ENCODE measurements at regions not wholly inside any gene's neighbourhood (a gene's known extent, or its start where the extent isn't known, plus 50 kb on each side); places are given as distances from the start of the nearest gene placed in this dataset.

DNA sequence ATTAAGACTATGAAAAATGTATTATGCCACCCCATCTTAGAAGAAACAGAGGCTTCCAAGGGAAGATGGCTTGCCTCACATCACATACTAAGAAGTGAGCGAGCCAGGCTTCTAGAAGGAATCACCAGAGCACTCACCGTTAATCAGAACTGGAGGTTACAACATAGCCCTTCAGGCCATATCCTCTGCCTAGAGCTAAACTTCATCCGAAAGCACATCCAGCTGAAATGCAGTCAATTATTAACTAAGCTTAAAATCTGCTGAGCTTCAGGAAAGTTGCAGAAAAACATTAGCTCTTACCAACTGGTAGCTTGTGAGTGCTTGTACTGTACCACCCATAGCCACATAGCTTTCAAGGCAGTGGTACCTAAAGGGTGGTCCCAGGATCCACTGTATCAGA is 483.2 kb downstream of the TBL1XR1 start:
- DNase-seq (ENCODE audit: low spot score), result no peak

- DNase-seq (ENCODE audit: low spot score), result no peak
Measured at GRCh38 chr3:176712191-176712590, 485.1 kb downstream of the TBL1XR1 start.

- DNase-seq (ENCODE audit: low spot score), result no peak
Measured at GRCh38 chr3:176699288-176699687, 498.0 kb downstream of the TBL1XR1 start.

DNA sequence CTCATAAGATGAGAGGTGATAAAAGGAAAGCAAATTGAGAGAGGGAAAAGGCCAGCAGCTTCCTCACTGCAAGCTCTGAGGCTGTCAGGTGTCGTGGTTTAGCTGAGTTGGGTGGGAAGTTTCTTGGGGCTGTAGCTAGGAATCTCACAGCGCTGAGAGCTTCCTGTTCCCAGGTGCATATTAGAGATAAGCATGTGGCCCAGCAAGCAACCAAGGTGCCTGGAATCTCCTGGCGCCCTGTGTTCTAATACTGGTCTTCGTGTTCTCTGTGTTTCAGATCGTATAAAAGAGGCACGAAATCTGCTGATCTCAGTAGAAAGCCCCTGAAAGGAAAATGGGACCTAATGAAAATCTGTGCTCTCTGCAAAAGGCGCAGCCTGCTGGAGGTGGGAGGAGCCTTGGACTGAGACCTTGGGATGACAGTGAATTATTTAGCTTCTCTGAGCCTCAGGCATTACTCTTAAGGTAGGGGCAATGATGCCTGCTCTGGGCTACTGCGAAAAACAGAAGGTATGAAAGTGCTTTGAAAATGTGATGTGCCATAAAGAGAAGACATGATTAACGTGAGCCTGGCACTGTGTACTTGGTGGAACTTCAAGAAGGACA is 499.9 kb downstream of the TBL1XR1 start:
- DNase-seq (ENCODE audit: low spot score), result no peak

- no peak for DNase-seq (ENCODE audit: low spot score)
Measured at GRCh38 chr3:176696816-176697215, 500.5 kb downstream of the TBL1XR1 start.

GRCh38 chr3:176692966-176693785 is 504.1 kb downstream of the TBL1XR1 start:
- no peak for DNase-seq (ENCODE audit: low spot score)

GRCh38 chr3:176692199-176692965 is 504.9 kb downstream of the TBL1XR1 start:
- no peak for DNase-seq (ENCODE audit: low spot score)

- DNase-seq (ENCODE audit: low spot score), result no peak
Measured at GRCh38 chr3:176690083-176690869, 507.0 kb downstream of the TBL1XR1 start.

DNA sequence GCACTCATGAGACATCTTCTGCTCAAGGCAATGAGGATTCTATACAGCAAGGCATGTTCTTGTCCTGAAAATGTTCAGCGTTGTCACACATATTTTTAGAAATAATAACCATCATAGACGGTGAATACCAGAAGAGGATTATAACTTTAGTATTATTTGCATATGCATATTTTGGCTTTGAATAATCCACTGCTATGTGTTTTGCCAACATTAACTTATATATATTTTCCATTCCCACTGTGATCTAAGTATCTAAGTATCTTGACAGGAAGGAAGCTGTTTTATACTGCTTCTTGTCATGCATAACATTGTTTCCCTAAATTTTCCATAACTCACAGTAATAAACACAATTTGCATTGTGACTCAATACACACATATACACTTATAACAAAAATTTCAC is 509.5 kb downstream of the TBL1XR1 start:
- DNase-seq (ENCODE audit: low spot score), result no peak

- no peak for DNase-seq (ENCODE audit: low spot score)
Measured at GRCh38 chr3:176683382-176683781, 513.9 kb downstream of the TBL1XR1 start.

GRCh38 chr3:176663837-176664831 is 533.1 kb downstream of the TBL1XR1 start:
- peak; percentile 51 for DNase-seq (ENCODE audit: low spot score)

- peak; percentile 14 for DNase-seq (ENCODE audit: low spot score)
Measured at GRCh38 chr3:176663387-176663786, 533.9 kb downstream of the TBL1XR1 start.

DNA sequence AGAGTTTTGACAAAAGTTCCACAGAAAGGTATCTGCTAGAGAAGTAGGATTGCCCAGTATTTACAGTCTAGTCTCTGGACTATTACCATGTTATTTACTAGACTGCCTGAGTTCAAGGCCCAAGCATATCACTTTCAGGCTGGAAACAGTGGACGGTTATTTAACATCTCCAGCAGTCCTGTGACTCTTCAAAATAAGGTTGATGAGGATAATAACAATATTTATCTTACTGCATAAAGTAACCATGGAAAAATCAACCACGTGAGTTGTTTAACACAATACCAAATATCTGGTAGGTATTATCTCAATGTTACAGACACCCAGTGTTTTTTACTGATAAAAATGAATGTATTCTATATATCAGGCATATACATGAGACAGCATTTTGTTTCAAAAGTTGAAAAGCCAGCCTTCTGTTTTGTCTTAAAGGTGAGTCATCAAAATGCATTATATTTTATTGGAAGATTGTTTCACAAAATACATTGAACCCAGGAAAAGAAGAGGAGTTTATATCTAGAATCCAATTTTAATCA is 535.8 kb downstream of the TBL1XR1 start:
- DNase-seq (ENCODE audit: low spot score), result no peak

DNA sequence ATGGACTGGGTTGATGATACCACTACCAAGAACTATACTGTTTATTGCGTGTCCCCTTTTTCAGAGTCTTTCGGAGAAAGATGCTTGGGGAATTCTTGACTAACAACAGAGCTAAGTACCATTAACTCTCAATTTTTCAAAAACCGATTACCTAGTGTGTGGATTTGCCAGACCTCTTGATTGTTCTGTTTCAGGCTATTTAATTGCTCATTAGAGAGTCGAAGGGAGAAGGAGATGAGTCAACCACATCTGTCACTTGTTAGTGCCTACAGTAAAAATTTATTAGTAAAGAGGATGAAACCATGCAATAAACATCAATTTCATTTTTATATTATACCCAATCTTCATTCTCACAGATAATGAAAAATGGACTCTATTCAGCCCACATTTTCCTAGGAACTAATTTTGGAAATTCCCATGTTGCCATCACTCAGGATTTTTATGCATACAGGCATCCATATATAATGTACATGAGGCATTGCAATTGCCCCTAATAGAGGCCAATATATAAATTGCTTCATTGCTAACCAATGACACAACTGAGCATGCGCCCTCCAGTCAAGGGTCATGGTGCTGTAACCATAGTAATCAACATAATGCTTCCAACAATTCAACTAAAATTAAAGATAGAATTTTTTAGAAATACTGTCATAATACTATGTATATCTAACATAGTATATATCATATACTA is 541.7 kb downstream of the TBL1XR1 start:
- DNase-seq (ENCODE audit: low spot score), result no peak

DNA sequence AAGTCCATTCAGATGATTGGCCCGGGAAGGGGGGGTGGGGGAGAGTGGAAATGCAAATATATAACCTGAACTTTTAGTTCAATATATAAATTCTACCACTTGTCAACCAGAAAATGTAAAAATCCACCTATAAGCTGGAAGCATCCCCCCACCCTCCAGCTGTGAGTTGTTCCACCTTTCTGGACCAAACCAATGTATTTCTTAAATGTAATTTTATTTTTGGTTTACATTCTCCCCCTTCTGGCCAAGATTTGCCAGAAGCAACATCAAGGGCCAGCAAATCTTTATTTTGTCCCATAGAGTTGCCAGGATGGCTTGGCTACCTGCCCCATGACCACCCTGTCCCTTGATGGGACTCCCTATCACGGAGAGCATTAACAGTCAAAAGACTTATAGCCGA is 545.7 kb downstream of the TBL1XR1 start:
- no peak for DNase-seq (ENCODE audit: low spot score)

DNA sequence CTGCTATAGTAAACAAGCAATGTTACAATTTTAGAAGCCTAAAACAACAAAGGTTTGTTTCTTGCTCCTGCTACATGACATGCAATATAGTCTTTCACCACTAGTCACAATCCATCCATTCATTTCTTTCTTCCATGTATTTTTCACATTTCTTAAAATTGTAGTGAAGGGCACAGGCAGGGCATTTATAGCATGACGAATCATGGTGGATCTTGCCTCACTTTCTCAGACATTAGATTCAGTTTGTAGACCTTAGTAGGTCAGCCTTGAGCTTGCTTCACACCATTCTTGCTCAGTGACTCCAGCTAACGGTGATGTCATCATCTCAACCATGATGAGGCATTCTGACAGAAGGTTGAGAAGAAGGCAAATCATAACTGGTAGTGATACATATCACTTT is 546.8 kb downstream of the TBL1XR1 start:
- peak; percentile 27 for DNase-seq (ENCODE audit: low spot score)

- no peak for DNase-seq (ENCODE audit: low spot score)
Measured at GRCh38 chr3:176647987-176648386, 549.3 kb downstream of the TBL1XR1 start.

DNA sequence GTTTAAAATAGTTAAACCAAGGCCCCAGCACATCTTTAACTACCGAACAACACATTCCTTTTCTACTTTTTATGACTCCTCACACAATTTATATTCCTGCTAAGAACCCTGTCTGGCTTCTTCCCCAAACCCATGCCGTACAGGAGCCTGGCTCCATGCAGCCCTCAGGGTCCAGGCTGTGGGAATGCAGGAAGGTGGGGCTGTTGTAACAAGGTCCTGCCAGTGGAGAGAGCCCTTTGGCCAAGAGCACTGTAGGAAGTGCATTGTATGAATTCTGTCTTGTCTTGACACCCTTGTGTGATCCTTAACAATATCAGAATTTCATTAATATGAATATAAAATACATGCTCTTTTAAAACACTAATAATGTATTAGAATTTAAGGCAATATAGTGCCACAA is 563.8 kb downstream of the TBL1XR1 start:
- DNase-seq (ENCODE audit: low spot score), result no peak

GRCh38 chr3:176632925-176633324 is 564.4 kb downstream of the TBL1XR1 start:
- DNase-seq (ENCODE audit: low spot score), result no peak

DNA sequence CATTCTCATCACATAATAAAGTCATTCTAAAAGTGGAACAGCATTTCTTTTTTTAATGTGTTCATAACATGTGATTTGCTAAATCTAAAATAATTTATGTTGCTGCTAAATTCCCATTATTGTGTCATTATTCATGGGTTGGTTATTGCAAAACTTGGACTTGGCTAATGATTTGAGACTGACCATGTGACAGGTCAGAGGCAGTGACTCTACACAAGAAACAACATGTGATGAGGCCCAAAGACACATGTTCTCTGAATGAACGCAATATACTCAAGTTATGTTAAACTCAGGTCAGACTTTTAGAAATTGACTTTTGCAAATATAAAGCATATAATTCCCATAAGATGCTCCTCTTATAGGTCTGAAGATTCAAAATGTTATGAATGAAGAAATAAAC is 566.1 kb downstream of the TBL1XR1 start:
- DNase-seq (ENCODE audit: low spot score), result no peak
